DMS114 treated with DMSO at 0.1 percent for 48 hours (cell line): ENCODE measurements at regions not wholly inside any gene's neighbourhood (a gene's known extent, or its start where the extent isn't known, plus 50 kb on each side); places are given as distances from the start of the nearest gene placed in this dataset.

ENCODE experiments used
- DNase-seq: peaks from one replicate; lab custom pipeline; 2025; ENCODE audit not compliant: unreplicated experiment; lab: John Stamatoyannopoulos, UW

GRCh38 chr1:240672132-240672811 lies 60.3 kb upstream of the GREM2 start:
- no peak for DNase-seq

GRCh38 chr1:240667351-240667750 lies 55.4 kb upstream of the GREM2 start:
- DNase-seq, result no peak

GRCh38 chr1:240666568-240667198 lies 54.7 kb upstream of the GREM2 start:
- DNase-seq, result no peak

GRCh38 chr1:240663169-240663879 lies 51.4 kb upstream of the GREM2 start:
- DNase-seq, result no peak
